ENCODE measurements at regions not wholly inside any gene's neighbourhood (a gene's known extent, or its start where the extent isn't known, plus 50 kb on each side); places are given as distances from the start of the nearest gene placed in this dataset.

- Histone ChIP-seq H3K9me3 (ENCODE audit: control insufficient read depth, insufficient read depth, low read depth, low read length) (no peaks in the 10 kb centered on the region), H3K27me3 (ENCODE audit: control insufficient read depth, insufficient read depth, low read length) (no peaks in the 10 kb centered on the region), H3K4me2 (ENCODE audit: extremely low read depth, insufficient read depth, low read length) (no peak overlapping the region), H3K4me1 (ENCODE audit: control insufficient read depth, extremely low read depth, insufficient read depth, low read length) (no peaks in the 10 kb centered on the region), H3K79me2 (ENCODE audit: control insufficient read depth, insufficient read depth, low read length) (no peaks in the 10 kb centered on the region), H3K9ac (ENCODE audit: insufficient read depth, low read length) (no peak overlapping the region), H3K27ac (ENCODE audit: insufficient read depth, low read length) (no peak overlapping the region), H3K36me3 (ENCODE audit: control insufficient read depth, insufficient read depth, low read length) (no peaks in the 10 kb centered on the region), H2AFZ (ENCODE audit: low read length) (no peak overlapping the region), H4K20me1 (ENCODE audit: control insufficient read depth, extremely low read depth, insufficient read depth, low read length) (no peaks in the 10 kb centered on the region), H3K4me3 (replicated peaks in 1 of 4; ENCODE audit: control extremely low read depth in 1 of 4, insufficient read depth in 1 of 4, low read depth in 3 of 4, low read length in 4 of 4) (no peak overlapping the region)
- TF ChIP-seq EZH2 (IDR thresholded peaks at IDR 0.05; ENCODE audit: low read length, missing control alignments) (no peak), CTCF (conservative IDR thresholded peaks at IDR 0.05 in 1 of 2, IDR thresholded peaks at IDR 0.05 in 1 of 2; ENCODE audit: low read depth in 1 of 2, low read length in 2 of 2) (no peak)
- no peak for DNase-seq (ENCODE audit: low read depth in 2 of 2)
These were observed 733.0 kb upstream of the SALL3 start for GRCh38 chr18:78246588-78246987.

- no peak overlapping the region for H3K4me2 ChIP-seq (ENCODE audit: extremely low read depth, insufficient read depth, low read length)
- H3K79me2 ChIP-seq (ENCODE audit: control insufficient read depth, insufficient read depth, low read length): no peaks in the 10 kb centered on the region
- no peaks in the 10 kb centered on the region for H3K9me3 ChIP-seq (ENCODE audit: control insufficient read depth, insufficient read depth, low read depth, low read length)
- no peaks in the 10 kb centered on the region for H4K20me1 ChIP-seq (ENCODE audit: control insufficient read depth, extremely low read depth, insufficient read depth, low read length)
- no peak for TF ChIP-seq EZH2 (IDR thresholded peaks at IDR 0.05; ENCODE audit: low read length, missing control alignments)
- TF ChIP-seq CTCF (conservative IDR thresholded peaks at IDR 0.05 in 1 of 2, IDR thresholded peaks at IDR 0.05 in 1 of 2; ENCODE audit: low read depth in 1 of 2, low read length in 2 of 2): no peak
- no peak for DNase-seq (ENCODE audit: low read depth in 2 of 2)
- no peaks in the 10 kb centered on the region for H3K4me1 ChIP-seq (ENCODE audit: control insufficient read depth, extremely low read depth, insufficient read depth, low read length)
- no peaks in the 10 kb centered on the region for H3K27me3 ChIP-seq (ENCODE audit: control insufficient read depth, insufficient read depth, low read length)
- H2AFZ ChIP-seq (ENCODE audit: low read length): no peak overlapping the region
- H3K9ac ChIP-seq (ENCODE audit: insufficient read depth, low read length): no peak overlapping the region
- H3K27ac ChIP-seq (ENCODE audit: insufficient read depth, low read length): no peak overlapping the region
- H3K4me3 ChIP-seq (replicated peaks in 1 of 4; ENCODE audit: control extremely low read depth in 1 of 4, insufficient read depth in 1 of 4, low read depth in 3 of 4, low read length in 4 of 4): no peak overlapping the region
- H3K36me3 ChIP-seq (ENCODE audit: control insufficient read depth, insufficient read depth, low read length): no peaks in the 10 kb centered on the region
These were observed 731.9 kb upstream of the SALL3 start for GRCh38 chr18:78247615-78248289.

- H3K4me3 ChIP-seq (replicated peaks in 1 of 4; ENCODE audit: control extremely low read depth in 1 of 4, insufficient read depth in 1 of 4, low read depth in 3 of 4, low read length in 4 of 4): no peak overlapping the region
- no peaks in the 10 kb centered on the region for H3K4me1 ChIP-seq (ENCODE audit: control insufficient read depth, extremely low read depth, insufficient read depth, low read length)
- no peak for TF ChIP-seq EZH2 (IDR thresholded peaks at IDR 0.05; ENCODE audit: low read length, missing control alignments)
- TF ChIP-seq CTCF (conservative IDR thresholded peaks at IDR 0.05 in 1 of 2, IDR thresholded peaks at IDR 0.05 in 1 of 2; ENCODE audit: low read depth in 1 of 2, low read length in 2 of 2): no peak
- H3K27me3 ChIP-seq (ENCODE audit: control insufficient read depth, insufficient read depth, low read length): no peaks in the 10 kb centered on the region
- H3K4me2 ChIP-seq (ENCODE audit: extremely low read depth, insufficient read depth, low read length): no peak overlapping the region
- H3K79me2 ChIP-seq (ENCODE audit: control insufficient read depth, insufficient read depth, low read length): no peaks in the 10 kb centered on the region
- H3K9ac ChIP-seq (ENCODE audit: insufficient read depth, low read length): no peak overlapping the region
- no peaks in the 10 kb centered on the region for H3K36me3 ChIP-seq (ENCODE audit: control insufficient read depth, insufficient read depth, low read length)
- no peak for DNase-seq (ENCODE audit: low read depth in 2 of 2)
- H3K9me3 ChIP-seq (ENCODE audit: control insufficient read depth, insufficient read depth, low read depth, low read length): no peaks in the 10 kb centered on the region
- H2AFZ ChIP-seq (ENCODE audit: low read length): no peak overlapping the region
- H3K27ac ChIP-seq (ENCODE audit: insufficient read depth, low read length): no peak overlapping the region
- H4K20me1 ChIP-seq (ENCODE audit: control insufficient read depth, extremely low read depth, insufficient read depth, low read length): no peaks in the 10 kb centered on the region
These were observed 724.6 kb upstream of the SALL3 start for GRCh38 chr18:78255013-78255412.

Data from fibroblast of lung (primary cell).